Umbilical cord (tissue), 1 donor: ENCODE measurements at regions not wholly inside any gene's neighbourhood (a gene's known extent, or its start where the extent isn't known, plus 50 kb on each side); places are given as distances from the start of the nearest gene placed in this dataset.
"Not testable (repeated sequence)": the region's sequence is repeated elsewhere in the genome, so short reads cannot be mapped to it uniquely, and the experiment has no call there.

Source experiments
- DNase-seq: peaks from one replicate; pipeline ENCODE4 v3.0.0-alpha.2; 2015; ENCODE audit warnings: low spot score

- no peak for DNase-seq
Measured at GRCh38 chr7:96827701-96828100, 118.1 kb upstream of the SEM1 start.

DNA sequence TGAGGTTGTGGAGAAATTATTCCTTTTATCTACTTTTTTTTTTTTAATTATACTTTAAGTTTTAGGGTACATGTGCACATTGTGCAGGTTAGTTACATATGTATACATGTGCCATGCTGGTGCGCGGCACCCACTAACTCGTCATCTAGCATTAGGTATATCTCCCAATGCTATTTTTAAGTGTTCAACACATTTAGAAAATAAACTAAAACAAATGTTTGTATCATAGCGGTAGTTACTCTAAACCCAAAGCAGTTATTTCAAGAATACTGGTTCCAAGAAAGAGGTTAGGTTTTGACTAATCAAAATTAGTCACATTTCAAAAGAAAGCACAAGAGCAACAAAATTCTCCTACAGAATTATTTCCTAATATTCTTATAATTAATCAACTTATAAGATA, 119.5 kb upstream of the SEM1 start:
- DNase-seq = not testable (repeated sequence)

- DNase-seq = no peak
Measured at GRCh38 chr7:96831446-96831845, 121.8 kb upstream of the SEM1 start.

GRCh38 chr7:96832092-96832662, 122.5 kb upstream of the SEM1 start:
- no peak for DNase-seq

DNA sequence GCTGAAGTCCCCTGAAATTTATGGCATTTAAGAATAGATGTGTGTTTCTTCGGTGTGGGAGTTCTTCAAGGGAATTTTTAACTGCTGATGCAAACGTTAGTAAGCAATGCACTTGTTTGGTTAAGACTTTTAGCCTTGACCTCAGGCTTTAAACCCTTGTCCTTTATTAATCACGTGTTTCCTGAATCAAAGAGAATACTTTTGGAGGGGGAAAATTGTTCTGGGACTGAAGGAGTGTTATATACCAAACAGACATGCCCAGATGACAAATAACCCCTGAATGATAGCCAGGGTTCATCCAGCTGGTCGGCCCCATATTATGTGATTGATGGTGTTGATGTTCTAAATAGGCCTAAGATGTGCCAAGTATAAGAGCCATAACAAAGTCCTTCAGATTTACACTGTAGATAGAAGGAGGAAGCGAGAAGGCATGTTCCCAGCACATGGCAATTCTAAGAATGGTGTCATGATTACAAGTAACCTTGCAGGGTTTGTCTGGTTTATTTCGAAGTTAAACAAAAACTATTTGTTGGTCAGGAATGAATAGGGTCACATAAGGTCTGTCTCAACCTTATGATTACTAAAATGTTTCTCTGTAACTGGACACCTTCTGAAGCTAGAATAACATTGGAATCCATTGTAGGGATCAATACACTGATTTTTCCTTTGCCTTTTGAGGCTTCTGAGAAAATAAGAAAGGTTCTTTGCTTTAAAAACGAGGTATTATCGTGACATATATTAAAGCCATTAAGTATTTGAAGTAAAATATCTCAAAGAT, 124.2 kb upstream of the SEM1 start:
- no peak for DNase-seq

- no peak for DNase-seq
Measured at GRCh38 chr7:96836456-96836855, 126.8 kb upstream of the SEM1 start.

- DNase-seq = no peak
Measured at GRCh38 chr7:96837593-96837992, 127.9 kb upstream of the SEM1 start.

DNA sequence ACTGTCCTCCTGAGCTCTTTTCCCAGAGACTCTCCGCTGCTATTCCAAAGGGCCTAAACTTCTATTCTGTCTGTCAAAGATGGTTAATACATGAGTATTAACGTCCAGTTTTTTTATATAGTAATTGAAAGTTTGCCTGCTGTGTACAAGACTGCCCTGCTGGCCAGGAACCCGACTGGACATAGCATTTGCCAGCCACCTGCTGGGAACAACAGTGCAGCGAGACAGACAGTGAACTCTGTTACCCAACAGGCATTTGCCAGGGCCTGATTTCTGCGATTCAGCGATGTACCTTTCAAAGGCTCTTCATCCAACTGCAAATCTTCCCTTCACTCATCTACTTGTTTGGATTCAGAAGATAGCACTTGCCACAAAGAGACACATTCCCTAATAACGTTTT, 128.8 kb upstream of the SEM1 start:
- DNase-seq = no peak

DNA sequence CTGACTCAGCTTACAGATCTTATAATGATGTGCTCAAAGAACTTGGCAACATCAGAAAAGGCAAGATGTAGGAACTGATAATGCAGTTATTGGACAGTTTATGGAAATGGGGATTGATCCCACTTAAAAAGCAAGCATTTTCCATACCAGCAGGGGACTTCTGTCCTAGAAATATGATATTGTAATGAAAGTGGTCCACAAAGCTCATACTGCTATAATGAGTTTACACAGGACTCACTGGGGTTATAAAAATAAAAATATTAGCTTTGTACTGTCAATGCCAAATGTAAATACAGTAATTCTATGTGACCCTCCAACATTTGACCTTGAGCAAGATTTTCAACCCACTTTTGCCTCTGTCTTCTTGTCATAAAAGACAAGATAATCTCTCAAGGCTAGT, 145.5 kb upstream of the SEM1 start:
- no peak for DNase-seq

- no peak for DNase-seq
Measured at GRCh38 chr7:96855691-96856090, 146.0 kb upstream of the SEM1 start.

DNA sequence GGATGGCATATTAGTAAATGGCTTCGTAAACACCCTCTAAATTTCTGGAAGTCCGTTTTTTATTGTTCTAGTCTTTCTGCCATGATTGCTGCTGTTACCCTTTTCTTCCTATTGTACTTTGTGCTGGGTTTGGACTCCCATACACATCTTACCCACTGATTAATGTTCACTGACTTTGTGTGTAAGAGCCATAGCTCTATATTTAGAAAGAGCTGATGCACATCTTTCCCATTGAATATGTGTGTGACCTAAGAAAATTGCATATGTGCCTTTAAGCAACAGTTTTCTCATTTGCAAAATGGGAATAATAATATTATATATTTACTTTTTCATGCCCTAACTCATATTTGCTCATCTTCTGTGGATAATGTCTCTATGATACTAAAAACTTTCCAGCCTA, 135.8 kb upstream of the DLX6 start:
- DNase-seq = no peak

GRCh38 chr7:96870185-96870584, 135.2 kb upstream of the DLX6 start:
- no peak for DNase-seq

- DNase-seq = no peak
Measured at GRCh38 chr7:96870934-96871333, 134.4 kb upstream of the DLX6 start.

DNA sequence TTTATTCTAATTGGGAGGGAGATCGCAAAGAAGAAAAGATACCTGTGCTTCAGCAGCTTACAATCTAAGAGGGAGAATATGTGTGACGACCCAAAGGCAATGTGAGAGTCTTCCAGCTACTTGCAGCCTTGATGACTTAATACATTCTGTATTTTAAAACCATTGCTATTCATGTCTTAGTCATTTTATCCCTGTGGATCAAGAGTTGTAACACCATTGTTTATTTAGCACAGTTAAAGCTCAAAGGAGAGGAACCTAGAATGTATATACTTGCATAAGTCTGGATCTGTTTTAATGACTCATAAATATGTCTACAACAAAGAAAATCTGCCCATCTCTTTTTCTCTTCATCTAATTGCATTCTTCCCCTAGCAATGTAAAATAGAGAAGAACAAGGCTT, 117.9 kb upstream of the DLX6 start:
- no peak for DNase-seq

DNA sequence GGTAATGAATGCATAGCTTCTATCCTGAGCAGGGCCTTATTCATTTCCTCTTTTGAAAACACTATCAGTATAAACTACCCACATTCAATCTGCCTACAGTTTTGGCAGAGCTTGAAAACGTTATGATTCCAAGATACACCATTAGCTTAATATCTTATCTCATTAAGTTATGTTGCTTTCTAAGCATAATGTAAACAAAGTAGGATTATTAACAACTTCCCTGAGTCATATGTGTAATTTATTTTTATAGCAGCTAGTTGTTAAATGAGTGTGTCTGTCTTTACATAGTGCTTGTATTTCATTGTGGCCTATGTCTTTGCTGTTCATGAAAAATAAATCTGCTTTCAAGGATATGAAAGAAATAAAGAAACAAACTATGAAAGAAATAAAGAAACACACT, 106.2 kb upstream of the DLX6 start:
- no peak for DNase-seq

- DNase-seq = no peak
Measured at GRCh38 chr7:96901822-96902445, 103.4 kb upstream of the DLX6 start.

DNA sequence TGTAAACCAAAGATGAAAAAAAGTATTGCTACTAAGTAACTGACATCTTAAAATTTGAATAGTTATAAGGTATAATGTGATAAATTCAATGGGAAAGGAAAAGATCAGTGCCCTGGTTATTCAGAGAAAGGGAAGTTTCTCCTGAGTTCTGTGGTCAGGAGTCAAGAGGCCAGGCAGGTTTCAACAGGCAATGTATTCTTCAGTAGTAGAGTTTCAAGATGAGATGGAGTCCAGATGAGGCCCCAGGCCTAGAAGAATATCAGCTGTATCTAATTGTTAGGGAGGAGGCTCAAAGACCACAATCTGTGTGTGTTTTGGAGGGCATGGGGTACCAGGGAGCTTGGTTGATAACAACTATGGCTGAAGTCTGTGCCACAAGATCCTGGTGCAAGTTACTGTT, 101.4 kb upstream of the DLX6 start:
- peak; percentile 3 for DNase-seq

DNA sequence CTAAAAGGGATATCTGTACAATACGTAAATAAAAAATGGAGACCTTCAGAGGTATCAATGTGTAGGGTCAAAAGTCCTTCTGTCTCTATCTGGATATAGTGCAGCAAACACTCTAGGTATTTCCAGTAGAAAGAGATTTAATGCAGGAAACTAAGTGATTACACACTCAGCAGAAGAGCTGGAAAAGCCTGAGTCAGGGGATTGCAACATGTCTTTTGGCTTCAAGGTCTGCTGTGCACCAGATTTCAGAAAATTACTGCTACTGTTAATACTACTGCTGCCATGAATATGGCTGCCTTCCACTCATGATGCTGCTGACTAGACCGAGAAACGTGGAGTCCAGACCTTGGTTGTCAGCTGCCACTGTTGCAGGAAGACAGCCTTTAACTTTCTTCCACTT, 94.9 kb upstream of the DLX6 start:
- DNase-seq = no peak

GRCh38 chr7:96915029-96915428, 90.3 kb upstream of the DLX6 start:
- no peak for DNase-seq

GRCh38 chr7:96920064-96920463, 85.3 kb upstream of the DLX6 start:
- DNase-seq = no peak

DNA sequence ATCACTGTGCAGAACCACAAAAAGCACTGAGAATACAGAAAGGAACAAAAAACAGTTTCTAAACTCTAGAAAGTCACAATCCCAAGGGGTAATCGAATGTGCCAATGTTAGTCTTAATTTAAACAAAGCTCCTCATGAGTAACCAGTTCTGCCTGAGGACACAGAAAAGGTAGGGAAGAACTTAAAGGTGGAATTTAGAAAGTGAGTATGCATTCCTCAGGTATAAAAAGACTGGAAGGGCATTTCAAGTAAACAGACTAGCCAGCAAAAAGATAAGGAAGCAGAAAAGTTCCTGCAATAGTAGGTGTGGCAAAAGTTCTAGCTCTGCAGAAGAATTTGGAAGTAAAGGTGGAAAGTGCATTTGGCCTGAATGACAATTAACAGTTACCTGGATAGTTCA, 84.6 kb upstream of the DLX6 start:
- DNase-seq = no peak

- DNase-seq = no peak
Measured at GRCh38 chr7:96921231-96921630, 84.1 kb upstream of the DLX6 start.

DNA sequence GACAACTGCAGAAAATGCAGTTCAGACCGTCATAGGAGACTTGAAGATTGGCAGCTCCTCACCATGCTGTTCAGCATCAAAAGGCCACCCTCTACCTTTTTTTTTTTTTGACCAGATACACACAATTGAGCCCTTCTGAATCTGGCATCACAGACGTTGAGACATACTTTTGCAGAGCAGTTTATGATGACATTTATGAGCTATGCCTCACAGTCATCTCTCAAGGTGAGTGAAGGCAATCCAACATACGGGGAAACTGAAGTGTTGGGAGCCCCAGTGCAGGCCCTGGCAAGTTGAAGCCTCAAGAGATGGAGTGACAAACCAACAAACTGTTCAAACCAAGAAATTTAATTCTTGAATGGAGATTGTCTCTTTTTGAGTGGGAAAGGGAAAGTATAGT, 83.6 kb upstream of the DLX6 start:
- no peak for DNase-seq
